RWPE1 (cell line): ENCODE measurements at regions not wholly inside any gene's neighbourhood (a gene's known extent, or its start where the extent isn't known, plus 50 kb on each side); places are given as distances from the start of the nearest gene placed in this dataset.

Experiments used
- CTCF ChIA-PET: fragments of 350-600 bp; sonication (Branson Sonifier 250); formaldehyde crosslinking; extraction: SDS; loops from one replicate; lab custom pipeline; 2021; lab: Yijun Ruan, JAX
- POLR2A ChIA-PET: fragments of 400-600 bp; formaldehyde crosslinking; extraction: SDS; loops from one replicate; lab custom pipeline; 2020; ENCODE audit warnings: antibody characterized with exemption; ENCODE audit not compliant: low non-redundant PET; lab: Yijun Ruan, JAX
- DNase-seq: peaks from one replicate; pipeline ENCODE4 v3.0.0; 2012; ENCODE audit warnings: low spot score
- H3K27ac ChIP-seq: fragments of 450-650 bp; 2 replicates; pipeline ENCODE4 v1.5.1; 2017
- TF ChIP-seq, protein P1 (sequence below): fragments of 450-650 bp; conservative IDR thresholded peaks from 2 replicates; pipeline ENCODE4 v1.5.1; 2017; ENCODE audit warnings: low read depth, mild to moderate bottlenecking

DNA sequence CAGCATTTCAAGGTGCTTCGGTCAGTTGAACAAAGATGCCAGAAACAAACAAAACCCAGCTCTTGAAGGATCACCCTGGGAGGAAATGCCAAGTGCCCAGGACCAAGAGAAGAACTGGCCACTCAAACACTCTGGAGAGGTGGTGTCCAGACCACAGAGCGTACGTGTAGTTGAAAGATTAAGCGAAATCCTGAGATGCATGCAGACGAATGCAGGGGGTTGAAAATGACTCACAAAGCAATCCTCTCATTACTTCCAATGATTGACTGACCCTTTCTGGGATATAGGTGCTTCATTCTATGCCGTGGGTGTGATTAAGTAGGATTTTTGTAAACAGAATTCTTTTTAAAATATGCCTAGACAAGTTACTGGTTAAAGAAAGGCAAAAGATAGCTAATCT lies 71.5 kb upstream of the ATXN1 start:
- CTCF ChIA-PET, result no interaction called here

DNA sequence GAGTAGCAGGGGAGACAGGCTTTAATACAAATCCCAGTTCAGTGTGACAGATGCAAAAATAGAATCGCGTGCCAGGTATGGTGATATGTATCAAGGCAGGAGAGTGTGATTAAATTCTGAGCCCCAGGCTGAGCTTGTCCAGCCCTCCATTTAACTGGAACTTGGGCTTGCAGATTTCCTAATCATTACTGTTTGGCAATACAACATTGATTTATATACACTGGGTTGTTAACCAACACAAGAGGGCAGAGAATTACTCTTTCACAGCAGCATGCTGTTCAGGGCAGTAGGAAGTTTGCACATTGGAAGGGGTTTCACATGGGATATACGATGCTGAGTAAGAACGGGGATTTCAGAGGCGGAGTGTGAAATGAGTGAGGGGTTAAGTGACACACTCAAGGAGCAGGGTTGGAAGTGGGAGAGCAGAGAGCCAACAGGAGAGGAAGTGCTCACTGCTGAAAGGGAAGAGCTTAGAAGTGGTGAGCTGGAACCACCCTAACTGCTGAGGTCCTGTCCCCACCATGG lies 70.8 kb upstream of the ATXN1 start:
- ChIA-PET POLR2A (no interaction called here), CTCF (interaction anchor here (0.7 kb wide), 1 partner anchor 327 kb away, joined by 4 read pairs; no protein-coding TSS in a partner anchor)
- TF ChIP-seq, protein P1, sequence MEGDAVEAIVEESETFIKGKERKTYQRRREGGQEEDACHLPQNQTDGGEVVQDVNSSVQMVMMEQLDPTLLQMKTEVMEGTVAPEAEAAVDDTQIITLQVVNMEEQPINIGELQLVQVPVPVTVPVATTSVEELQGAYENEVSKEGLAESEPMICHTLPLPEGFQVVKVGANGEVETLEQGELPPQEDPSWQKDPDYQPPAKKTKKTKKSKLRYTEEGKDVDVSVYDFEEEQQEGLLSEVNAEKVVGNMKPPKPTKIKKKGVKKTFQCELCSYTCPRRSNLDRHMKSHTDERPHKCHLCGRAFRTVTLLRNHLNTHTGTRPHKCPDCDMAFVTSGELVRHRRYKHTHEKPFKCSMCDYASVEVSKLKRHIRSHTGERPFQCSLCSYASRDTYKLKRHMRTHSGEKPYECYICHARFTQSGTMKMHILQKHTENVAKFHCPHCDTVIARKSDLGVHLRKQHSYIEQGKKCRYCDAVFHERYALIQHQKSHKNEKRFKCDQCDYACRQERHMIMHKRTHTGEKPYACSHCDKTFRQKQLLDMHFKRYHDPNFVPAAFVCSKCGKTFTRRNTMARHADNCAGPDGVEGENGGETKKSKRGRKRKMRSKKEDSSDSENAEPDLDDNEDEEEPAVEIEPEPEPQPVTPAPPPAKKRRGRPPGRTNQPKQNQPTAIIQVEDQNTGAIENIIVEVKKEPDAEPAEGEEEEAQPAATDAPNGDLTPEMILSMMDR, result no peak
- DNase-seq, result no peak
- H3K27ac ChIP-seq, result no peak overlapping the region

More for the DNA sequence above, 71.5 kb upstream of the ATXN1 start:
- no peak overlapping the region for H3K27ac ChIP-seq
- POLR2A ChIA-PET, result no interaction called here
- TF ChIP-seq, protein P1, result no peak
- no peak for DNase-seq

DNA sequence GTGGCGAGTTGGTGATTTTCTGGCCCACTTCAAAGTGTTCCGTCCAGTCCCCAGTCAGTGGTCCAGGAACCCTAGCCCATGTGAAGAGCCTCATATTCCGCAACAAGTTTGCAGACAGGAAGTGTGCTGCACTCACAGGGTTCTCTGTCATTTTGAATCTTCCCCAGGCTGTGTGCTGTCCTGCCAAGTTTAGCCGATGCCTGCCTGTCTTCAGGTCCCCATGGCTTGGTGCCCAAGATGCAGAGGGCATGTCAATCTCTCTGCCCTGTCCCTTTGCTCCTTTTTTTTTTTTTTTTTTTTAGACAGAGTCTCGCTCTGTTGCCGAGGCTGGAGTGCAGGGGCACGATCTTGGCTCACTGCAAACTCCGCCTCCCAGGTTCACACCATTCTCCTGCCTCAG lies 69.9 kb upstream of the ATXN1 start:
- no peak overlapping the region for H3K27ac ChIP-seq
- no peak for DNase-seq
- POLR2A ChIA-PET, result no interaction called here
- TF ChIP-seq, protein P1, result no peak
- CTCF ChIA-PET, result no interaction called here

DNA sequence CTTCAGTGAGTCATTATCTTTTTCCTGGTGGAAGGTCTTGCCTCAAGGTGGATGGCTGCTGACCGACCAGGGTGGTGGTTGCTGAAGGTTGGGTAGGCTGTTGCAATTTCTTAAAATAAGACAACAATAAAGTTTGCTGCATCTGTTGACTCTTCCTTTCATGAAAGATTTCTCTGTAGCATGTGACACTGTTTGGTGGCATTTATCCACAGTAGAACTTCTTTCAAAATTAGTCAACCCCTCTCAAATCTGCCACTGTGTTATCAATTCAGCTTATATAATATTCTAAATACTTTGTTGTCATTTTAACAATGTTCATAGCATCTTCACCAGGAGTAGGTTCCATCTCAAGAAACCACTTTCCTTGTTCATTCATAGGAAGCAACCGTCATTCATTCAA lies 66.8 kb upstream of the ATXN1 start:
- ChIA-PET CTCF (no interaction called here), POLR2A (no interaction called here)
- DNase-seq, result no peak

DNA sequence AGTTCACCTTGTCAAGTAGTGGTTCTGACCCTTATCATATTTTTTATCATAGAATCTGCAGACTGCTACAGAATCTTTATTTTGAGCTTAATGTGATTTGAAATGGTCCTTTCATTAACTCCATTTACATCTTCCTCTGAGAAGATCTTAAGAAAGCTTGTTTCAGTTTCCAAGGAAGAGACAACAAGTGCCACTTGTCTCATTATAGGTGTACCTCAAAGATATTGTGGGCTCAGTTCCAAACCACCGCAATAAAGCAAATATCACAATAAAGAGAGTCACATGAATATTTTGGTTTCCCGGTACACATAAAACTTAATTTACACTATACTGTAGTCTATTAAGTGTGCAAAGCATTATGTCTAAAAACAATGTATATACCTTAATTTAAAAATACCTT lies 66.4 kb upstream of the ATXN1 start:
- H3K27ac ChIP-seq, result no peak overlapping the region
- ChIA-PET POLR2A (no interaction called here), CTCF (no interaction called here)
- TF ChIP-seq, protein P1, result no peak
- DNase-seq, result no peak

More for the DNA sequence above, 66.8 kb upstream of the ATXN1 start:
- TF ChIP-seq, protein P1, result no peak
- no peak overlapping the region for H3K27ac ChIP-seq

DNA sequence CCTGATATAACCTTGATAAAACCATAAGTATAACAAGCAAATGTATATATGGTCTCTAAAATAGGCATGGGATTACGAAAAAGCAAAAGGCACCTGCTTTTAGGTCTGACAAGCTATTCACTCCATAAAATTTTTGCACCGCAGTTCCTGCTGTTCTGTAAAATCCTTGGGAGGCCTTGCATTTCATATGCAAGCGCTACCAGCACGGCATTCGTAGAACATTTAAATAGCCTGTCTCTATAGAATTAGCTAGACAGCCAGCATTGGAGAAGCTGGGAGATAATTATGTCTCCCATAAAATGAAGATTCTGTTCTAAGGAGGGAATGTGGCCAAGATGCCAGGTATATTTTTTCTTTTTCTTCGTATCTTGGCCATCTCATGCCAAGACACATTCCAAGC lies 64.5 kb upstream of the ATXN1 start:
- CTCF ChIA-PET, result interaction anchor here (0.6 to 0.8 kb wide), 2 partner anchors 37 to 63 kb away, joined by 3 to 5 read pairs; no protein-coding TSS in a partner anchor
- no peak overlapping the region for H3K27ac ChIP-seq
- TF ChIP-seq, protein P1, result no peak
- DNase-seq, result no peak
- POLR2A ChIA-PET, result no interaction called here
